ENCODE measurements at regions not wholly inside any gene's neighbourhood (a gene's known extent, or its start where the extent isn't known, plus 50 kb on each side); places are given as distances from the start of the nearest gene placed in this dataset.

- TF ChIP-seq, protein P1, sequence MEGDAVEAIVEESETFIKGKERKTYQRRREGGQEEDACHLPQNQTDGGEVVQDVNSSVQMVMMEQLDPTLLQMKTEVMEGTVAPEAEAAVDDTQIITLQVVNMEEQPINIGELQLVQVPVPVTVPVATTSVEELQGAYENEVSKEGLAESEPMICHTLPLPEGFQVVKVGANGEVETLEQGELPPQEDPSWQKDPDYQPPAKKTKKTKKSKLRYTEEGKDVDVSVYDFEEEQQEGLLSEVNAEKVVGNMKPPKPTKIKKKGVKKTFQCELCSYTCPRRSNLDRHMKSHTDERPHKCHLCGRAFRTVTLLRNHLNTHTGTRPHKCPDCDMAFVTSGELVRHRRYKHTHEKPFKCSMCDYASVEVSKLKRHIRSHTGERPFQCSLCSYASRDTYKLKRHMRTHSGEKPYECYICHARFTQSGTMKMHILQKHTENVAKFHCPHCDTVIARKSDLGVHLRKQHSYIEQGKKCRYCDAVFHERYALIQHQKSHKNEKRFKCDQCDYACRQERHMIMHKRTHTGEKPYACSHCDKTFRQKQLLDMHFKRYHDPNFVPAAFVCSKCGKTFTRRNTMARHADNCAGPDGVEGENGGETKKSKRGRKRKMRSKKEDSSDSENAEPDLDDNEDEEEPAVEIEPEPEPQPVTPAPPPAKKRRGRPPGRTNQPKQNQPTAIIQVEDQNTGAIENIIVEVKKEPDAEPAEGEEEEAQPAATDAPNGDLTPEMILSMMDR (conservative IDR thresholded peaks at IDR 0.05; ENCODE audit: low read depth, low read length) = no peak
- no peak for DNase-seq (ENCODE audit: low read depth)
- no peak overlapping the region for H3K4me3 ChIP-seq (ENCODE audit: low read depth, low read length)
Observed at GRCh38 chr9:13816837-13817236, 497.1 kb downstream of the NFIB start.

- DNase-seq (ENCODE audit: low read depth) = no peak
- no peak overlapping the region for H3K4me3 ChIP-seq (ENCODE audit: low read depth, low read length)
- TF ChIP-seq, protein P1 (conservative IDR thresholded peaks at IDR 0.05; ENCODE audit: low read depth, low read length) = no peak
Observed at GRCh38 chr9:13814647-13815400, 499.1 kb downstream of the NFIB start.

DNA sequence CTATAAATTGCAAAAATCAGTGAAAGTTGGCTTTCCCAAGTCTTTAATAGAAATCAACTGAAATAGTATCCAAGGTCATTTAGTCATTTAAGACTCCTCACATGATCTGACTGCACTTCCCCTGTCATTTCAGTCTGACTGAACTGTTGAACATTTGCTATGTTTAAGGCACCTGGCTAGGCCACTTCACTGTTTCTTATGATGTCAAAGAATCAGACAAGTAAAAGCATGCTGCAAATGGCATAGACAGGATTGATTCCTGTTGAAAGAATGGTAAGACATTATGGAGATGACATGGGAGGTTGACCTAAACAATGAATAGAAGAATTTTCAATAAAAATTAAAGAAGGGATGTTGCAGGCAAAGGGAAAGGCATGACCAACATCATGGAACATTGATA is 502.1 kb downstream of the NFIB start:
- TF ChIP-seq, protein P1 (conservative IDR thresholded peaks at IDR 0.05; ENCODE audit: low read depth, low read length) = no peak
- no peak for DNase-seq (ENCODE audit: low read depth)
- no peak overlapping the region for H3K4me3 ChIP-seq (ENCODE audit: low read depth, low read length)

DNA sequence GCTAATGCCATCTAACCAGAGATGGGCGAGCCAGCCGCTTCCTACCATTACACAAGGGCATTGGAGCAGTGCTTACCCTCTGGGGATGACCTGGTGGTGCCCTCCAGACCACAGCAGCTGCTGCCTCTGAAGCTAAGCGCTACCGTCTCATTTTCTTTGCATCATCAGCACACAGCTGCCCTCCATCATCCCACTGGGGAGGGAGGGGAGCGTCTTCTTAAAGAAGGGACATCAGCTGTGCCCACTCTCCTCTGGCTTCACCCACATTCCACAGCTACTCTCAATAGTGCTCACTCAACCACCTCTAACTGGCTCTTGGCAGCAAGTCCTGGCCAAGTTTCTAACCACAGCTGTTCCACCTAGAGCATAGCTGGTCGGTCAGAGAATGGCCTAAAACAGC is 503.4 kb downstream of the NFIB start:
- TF ChIP-seq, protein P1 (conservative IDR thresholded peaks at IDR 0.05; ENCODE audit: low read depth, low read length) = no peak
- no peak overlapping the region for H3K4me3 ChIP-seq (ENCODE audit: low read depth, low read length)
- DNase-seq (ENCODE audit: low read depth) = peak; percentile 13

GRCh38 chr9:13809401-13809800 is 504.5 kb downstream of the NFIB start:
- no peak for DNase-seq (ENCODE audit: low read depth)
- H3K4me3 ChIP-seq (ENCODE audit: low read depth, low read length) = no peak overlapping the region
- TF ChIP-seq, protein P1 (conservative IDR thresholded peaks at IDR 0.05; ENCODE audit: low read depth, low read length) = no peak

DNA sequence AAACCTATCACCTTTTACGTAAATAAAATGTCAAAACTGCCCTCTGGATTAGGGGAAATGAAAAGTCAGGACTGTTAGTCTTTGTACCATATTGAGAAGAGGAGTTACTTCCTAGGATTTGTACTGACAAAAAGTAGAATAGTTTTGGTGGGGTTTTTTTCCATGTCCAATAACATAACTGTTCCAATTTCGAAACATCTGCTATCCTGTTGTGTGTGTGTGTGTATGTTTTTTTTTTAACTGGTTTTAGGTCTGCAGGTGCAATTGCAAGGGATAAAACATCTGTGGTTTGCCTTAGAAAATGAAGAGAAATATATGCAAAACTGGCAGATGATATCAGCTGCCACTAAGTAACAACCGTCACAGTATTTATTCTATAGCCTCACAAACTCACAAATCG is 506.8 kb downstream of the NFIB start:
- DNase-seq (ENCODE audit: low read depth) = no peak
- TF ChIP-seq, protein P1 (conservative IDR thresholded peaks at IDR 0.05; ENCODE audit: low read depth, low read length) = no peak
- no peak overlapping the region for H3K4me3 ChIP-seq (ENCODE audit: low read depth, low read length)

DNA sequence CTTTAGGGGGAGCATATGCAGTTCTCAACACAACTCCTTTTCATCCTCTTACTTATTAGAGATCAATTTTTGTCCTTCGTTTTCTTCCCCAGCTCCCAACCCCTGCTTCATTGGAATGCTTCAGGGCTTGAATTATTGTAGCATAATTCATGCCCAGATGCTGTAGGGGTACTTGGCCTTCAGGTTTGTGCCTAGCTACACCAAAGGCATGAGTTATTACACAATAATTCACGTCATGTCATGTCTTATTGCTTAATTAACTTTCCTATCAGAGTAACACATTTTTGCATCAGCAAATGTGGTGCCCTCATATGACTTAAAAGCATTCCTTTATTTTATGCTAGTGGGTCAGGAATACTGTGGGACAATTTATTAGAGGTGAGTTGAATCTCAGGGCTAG is 507.2 kb downstream of the NFIB start:
- DNase-seq (ENCODE audit: low read depth) = no peak
- TF ChIP-seq, protein P1 (conservative IDR thresholded peaks at IDR 0.05; ENCODE audit: low read depth, low read length) = no peak
- no peak overlapping the region for H3K4me3 ChIP-seq (ENCODE audit: low read depth, low read length)

Data from choroid plexus epithelial cell (primary cell).